Heart left ventricle (tissue), 13 donors: ENCODE measurements at regions not wholly inside any gene's neighbourhood (a gene's known extent, or its start where the extent isn't known, plus 50 kb on each side); places are given as distances from the start of the nearest gene placed in this dataset.

Experiments
- POLR2A ChIP-seq, 2 donors: fragments of 450-650 bp; IDR thresholded peaks; one replicate each; pipeline ENCODE4 v1.6.1; 2017; ENCODE audit warnings: antibody characterized with exemption in 2 of 2, mild to moderate bottlenecking in 2 of 2, moderate library complexity in 2 of 2
- TF ChIP-seq, protein P1 (sequence below), 12 donors: fragments of 200-600 bp; sonication (generic) in 4 of 12; IDR thresholded peaks; one replicate each; pipeline versions ENCODE4 v1.5.0 to v1.8.0; 2018 to 2022; ENCODE audit warnings: antibody characterized with exemption in 12 of 12, mild to moderate bottlenecking in 5 of 12
- donor health status: ischemic (EF 13 %, LVEDD 7.1; RV severe dilation, severe dysfunction).
- donor health status: DM: no; HTN: yes; CAD: no.
- donor health status: DM: no; HTN: no; CAD: no.
- donor health status: ischemic (EF 25% LVEDD 6.9; RV normal size, moderate dysfunction).
- donor health status: ischemic (EF 25% LVEDD 5.7; RV mildly dilated, moderate dysfunction).
- donor health status: ischemic (EF 35%, LVEDD 5.7; RV mildly dilated, moderate dysfunction).
- donor health status: nonischemic (EF 11% LVEDD 7.7; RV severe dilation, severe dysfunction).
- donor health status: DM: yes; HTN: yes; CAD: no.
- donor health status: PGD.
- donor health status: ischemic (EF 29% LVEDD 5.4; RV normal size, mild dysfunction).
- donor health status: nonischemic (EF 23%, LVEDD 6.1; RV moderate dilation, normal function).

DNA sequence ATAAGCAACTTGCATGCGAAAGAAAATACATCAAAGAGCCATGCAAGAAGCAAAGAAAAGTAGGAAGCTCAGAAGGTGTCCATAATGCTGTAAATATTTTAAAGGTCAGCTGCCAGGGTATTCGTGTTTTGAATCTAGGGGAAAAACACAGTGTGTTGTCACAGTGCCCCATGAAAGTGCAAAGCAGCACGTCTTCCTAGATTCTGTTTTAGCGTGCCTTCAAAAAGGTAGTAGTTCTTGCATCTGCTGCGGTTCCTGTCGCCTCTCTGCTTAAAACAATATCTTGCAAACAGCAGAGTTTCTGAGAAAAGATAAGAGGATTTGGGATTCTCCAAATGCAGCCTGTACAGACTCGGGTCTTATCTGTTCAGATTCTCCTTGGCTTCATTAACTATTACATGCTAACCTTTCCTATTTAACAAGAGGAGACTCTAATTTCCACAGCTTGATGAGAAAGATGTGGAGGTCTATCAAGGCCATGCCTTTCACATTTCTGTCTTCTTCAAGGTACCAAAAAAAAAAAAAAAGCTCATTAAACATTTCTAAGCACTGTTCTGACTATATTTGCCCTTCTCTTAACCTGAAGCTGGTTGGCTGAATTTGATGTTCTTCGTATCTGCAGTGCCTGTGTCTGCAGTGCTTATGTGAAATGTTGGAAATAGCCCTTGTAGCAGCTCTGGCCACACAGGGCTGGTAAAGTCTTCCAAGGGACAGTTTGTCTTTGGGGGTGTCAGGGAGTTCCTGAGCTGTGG, 297.5 kb downstream of the ADGB start:
- TF ChIP-seq, protein P1, sequence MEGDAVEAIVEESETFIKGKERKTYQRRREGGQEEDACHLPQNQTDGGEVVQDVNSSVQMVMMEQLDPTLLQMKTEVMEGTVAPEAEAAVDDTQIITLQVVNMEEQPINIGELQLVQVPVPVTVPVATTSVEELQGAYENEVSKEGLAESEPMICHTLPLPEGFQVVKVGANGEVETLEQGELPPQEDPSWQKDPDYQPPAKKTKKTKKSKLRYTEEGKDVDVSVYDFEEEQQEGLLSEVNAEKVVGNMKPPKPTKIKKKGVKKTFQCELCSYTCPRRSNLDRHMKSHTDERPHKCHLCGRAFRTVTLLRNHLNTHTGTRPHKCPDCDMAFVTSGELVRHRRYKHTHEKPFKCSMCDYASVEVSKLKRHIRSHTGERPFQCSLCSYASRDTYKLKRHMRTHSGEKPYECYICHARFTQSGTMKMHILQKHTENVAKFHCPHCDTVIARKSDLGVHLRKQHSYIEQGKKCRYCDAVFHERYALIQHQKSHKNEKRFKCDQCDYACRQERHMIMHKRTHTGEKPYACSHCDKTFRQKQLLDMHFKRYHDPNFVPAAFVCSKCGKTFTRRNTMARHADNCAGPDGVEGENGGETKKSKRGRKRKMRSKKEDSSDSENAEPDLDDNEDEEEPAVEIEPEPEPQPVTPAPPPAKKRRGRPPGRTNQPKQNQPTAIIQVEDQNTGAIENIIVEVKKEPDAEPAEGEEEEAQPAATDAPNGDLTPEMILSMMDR (IDR thresholded peaks at IDR 0.05) = no peak
- no peak for TF ChIP-seq POLR2A (IDR thresholded peaks at IDR 0.05)
